Posterior cingulate gyrus (tissue), 11 donors: ENCODE measurements at regions not wholly inside any gene's neighbourhood (a gene's known extent, or its start where the extent isn't known, plus 50 kb on each side); places are given as distances from the start of the nearest gene placed in this dataset.
A peak's percentile ranks its signal among the peaks of the same experiment; 100 is the strongest.
"Not testable (repeated sequence)": the region's sequence is repeated elsewhere in the genome, so short reads cannot be mapped to it uniquely, and the experiment has no call there.

ENCODE experiments used
- DNase-seq, 10 donors: peaks; one replicate each; pipeline versions ENCODE4 v3.0.0 to v3.0.0-alpha.2; 2020 to 2021; ENCODE audit warnings: mixed read lengths in 3 of 10
- intact Hi-C: fragments of 100-400 bp; cut with DNase I; formaldehyde crosslinking; loops from one replicate; pipeline ENCODE4 v1.15.1; 2023

- intact Hi-C loops, DNase-seq: not testable (repeated sequence)
These were observed 224.9 kb upstream of the CNR1 start for GRCh38 chr6:88390998-88391397.

- intact Hi-C loops = no loop called here
- DNase-seq = no peak
These were observed 222.4 kb upstream of the CNR1 start for GRCh38 chr6:88388589-88388988.

- DNase-seq = no peak
- intact Hi-C loops = no loop called here
These were observed 220.0 kb upstream of the CNR1 start for GRCh38 chr6:88386167-88386566.

GRCh38 chr6:88383183-88383582 is 217.0 kb upstream of the CNR1 start:
- intact Hi-C loops = no loop called here
- DNase-seq = no peak

- intact Hi-C loops = no loop called here
- no peak for DNase-seq
These were observed 215.1 kb upstream of the CNR1 start for GRCh38 chr6:88381289-88381642.

GRCh38 chr6:88380618-88381288 is 214.6 kb upstream of the CNR1 start:
- peak in 1 of 10 donors; percentile 47 for DNase-seq
- intact Hi-C loops = no loop called here

- peak; percentile 23 to 93 (median 50) for DNase-seq
These were observed 213.9 kb upstream of the CNR1 start for GRCh38 chr6:88380083-88380482.

GRCh38 chr6:88378639-88379038 is 212.5 kb upstream of the CNR1 start:
- DNase-seq = peak in 7 of 10 donors; percentile 14 to 87 (median 56)
- intact Hi-C loops = no loop called here

More at GRCh38 chr6:88380083-88380482, 213.9 kb upstream of the CNR1 start:
- intact Hi-C loops = no loop called here

GRCh38 chr6:88377976-88378568 is 211.9 kb upstream of the CNR1 start:
- intact Hi-C loops = no loop called here
- no peak for DNase-seq

- DNase-seq = no peak
- intact Hi-C loops = no loop called here
These were observed 210.7 kb upstream of the CNR1 start for GRCh38 chr6:88376768-88377387.

- intact Hi-C loops = no loop called here
- no peak for DNase-seq
These were observed 210.1 kb upstream of the CNR1 start for GRCh38 chr6:88376197-88376596.

GRCh38 chr6:88374553-88374952 is 208.4 kb upstream of the CNR1 start:
- DNase-seq = no peak
- intact Hi-C loops = no loop called here

GRCh38 chr6:88371480-88371879 is 205.3 kb upstream of the CNR1 start:
- intact Hi-C loops = no loop called here

GRCh38 chr6:88370127-88370710 is 204.1 kb upstream of the CNR1 start:
- intact Hi-C loops = no loop called here
- peak in 1 of 10 donors; percentile 32 for DNase-seq

More at GRCh38 chr6:88371480-88371879, 205.3 kb upstream of the CNR1 start:
- no peak for DNase-seq

GRCh38 chr6:88369262-88369661 is 203.1 kb upstream of the CNR1 start:
- DNase-seq = peak in 1 of 10 donors; percentile 48
- intact Hi-C loops = no loop called here

- DNase-seq = no peak
These were observed 202.1 kb upstream of the CNR1 start for GRCh38 chr6:88368071-88368787.

GRCh38 chr6:88367248-88367647 is 201.1 kb upstream of the CNR1 start:
- DNase-seq = no peak
- intact Hi-C loops = no loop called here

More at GRCh38 chr6:88368071-88368787, 202.1 kb upstream of the CNR1 start:
- intact Hi-C loops = no loop called here

GRCh38 chr6:88366672-88367071 is 200.5 kb upstream of the CNR1 start:
- intact Hi-C loops = no loop called here
- no peak for DNase-seq

- no peak for DNase-seq
- intact Hi-C loops = no loop called here
These were observed 199.5 kb upstream of the CNR1 start for GRCh38 chr6:88365656-88366055.

GRCh38 chr6:88365230-88365629 is 199.1 kb upstream of the CNR1 start:
- intact Hi-C loops = no loop called here
- no peak for DNase-seq

- intact Hi-C loops = no loop called here
- DNase-seq = no peak
These were observed 195.6 kb upstream of the CNR1 start for GRCh38 chr6:88361754-88362153.
